ENCODE measurements at regions not wholly inside any gene's neighbourhood (a gene's known extent, or its start where the extent isn't known, plus 50 kb on each side); places are given as distances from the start of the nearest gene placed in this dataset.

- TF ChIP-seq, protein P1, sequence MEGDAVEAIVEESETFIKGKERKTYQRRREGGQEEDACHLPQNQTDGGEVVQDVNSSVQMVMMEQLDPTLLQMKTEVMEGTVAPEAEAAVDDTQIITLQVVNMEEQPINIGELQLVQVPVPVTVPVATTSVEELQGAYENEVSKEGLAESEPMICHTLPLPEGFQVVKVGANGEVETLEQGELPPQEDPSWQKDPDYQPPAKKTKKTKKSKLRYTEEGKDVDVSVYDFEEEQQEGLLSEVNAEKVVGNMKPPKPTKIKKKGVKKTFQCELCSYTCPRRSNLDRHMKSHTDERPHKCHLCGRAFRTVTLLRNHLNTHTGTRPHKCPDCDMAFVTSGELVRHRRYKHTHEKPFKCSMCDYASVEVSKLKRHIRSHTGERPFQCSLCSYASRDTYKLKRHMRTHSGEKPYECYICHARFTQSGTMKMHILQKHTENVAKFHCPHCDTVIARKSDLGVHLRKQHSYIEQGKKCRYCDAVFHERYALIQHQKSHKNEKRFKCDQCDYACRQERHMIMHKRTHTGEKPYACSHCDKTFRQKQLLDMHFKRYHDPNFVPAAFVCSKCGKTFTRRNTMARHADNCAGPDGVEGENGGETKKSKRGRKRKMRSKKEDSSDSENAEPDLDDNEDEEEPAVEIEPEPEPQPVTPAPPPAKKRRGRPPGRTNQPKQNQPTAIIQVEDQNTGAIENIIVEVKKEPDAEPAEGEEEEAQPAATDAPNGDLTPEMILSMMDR (IDR thresholded peaks at IDR 0.05; ENCODE audit: poor library complexity, severe bottlenecking): no peak
- no peak for TF ChIP-seq RAD21 (conservative IDR thresholded peaks at IDR 0.05)
Observed at GRCh38 chr4:114115526-114115925, 136.1 kb upstream of the ARSJ start.
